ENCODE measurements at regions not wholly inside any gene's neighbourhood (a gene's known extent, or its start where the extent isn't known, plus 50 kb on each side); places are given as distances from the start of the nearest gene placed in this dataset.

GRCh38 chr17:14747603-14747950, 446.7 kb downstream of the HS3ST3B1 start:
- H3K27me3 Mint-ChIP-seq: peaks cover 10% of the 10 kb centered on the region
- no peak overlapping the region for H3K4me3 Mint-ChIP-seq (ENCODE audit: low read depth)
- no peaks in the 10 kb centered on the region for H3K9me3 Mint-ChIP-seq (ENCODE audit: low read depth)
- TF ChIP-seq, protein P1, sequence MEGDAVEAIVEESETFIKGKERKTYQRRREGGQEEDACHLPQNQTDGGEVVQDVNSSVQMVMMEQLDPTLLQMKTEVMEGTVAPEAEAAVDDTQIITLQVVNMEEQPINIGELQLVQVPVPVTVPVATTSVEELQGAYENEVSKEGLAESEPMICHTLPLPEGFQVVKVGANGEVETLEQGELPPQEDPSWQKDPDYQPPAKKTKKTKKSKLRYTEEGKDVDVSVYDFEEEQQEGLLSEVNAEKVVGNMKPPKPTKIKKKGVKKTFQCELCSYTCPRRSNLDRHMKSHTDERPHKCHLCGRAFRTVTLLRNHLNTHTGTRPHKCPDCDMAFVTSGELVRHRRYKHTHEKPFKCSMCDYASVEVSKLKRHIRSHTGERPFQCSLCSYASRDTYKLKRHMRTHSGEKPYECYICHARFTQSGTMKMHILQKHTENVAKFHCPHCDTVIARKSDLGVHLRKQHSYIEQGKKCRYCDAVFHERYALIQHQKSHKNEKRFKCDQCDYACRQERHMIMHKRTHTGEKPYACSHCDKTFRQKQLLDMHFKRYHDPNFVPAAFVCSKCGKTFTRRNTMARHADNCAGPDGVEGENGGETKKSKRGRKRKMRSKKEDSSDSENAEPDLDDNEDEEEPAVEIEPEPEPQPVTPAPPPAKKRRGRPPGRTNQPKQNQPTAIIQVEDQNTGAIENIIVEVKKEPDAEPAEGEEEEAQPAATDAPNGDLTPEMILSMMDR (IDR thresholded peaks at IDR 0.05; ENCODE audit: unreplicated experiment): no peak
- no peak overlapping the region for H3K27ac Mint-ChIP-seq
- no peak for DNase-seq (ENCODE audit: low spot score, unreplicated experiment)
- no peaks in the 10 kb centered on the region for H3K36me3 Mint-ChIP-seq (ENCODE audit: insufficient read depth)
- H3K4me1 Mint-ChIP-seq (ENCODE audit: low read depth): no peaks in the 10 kb centered on the region

DNA sequence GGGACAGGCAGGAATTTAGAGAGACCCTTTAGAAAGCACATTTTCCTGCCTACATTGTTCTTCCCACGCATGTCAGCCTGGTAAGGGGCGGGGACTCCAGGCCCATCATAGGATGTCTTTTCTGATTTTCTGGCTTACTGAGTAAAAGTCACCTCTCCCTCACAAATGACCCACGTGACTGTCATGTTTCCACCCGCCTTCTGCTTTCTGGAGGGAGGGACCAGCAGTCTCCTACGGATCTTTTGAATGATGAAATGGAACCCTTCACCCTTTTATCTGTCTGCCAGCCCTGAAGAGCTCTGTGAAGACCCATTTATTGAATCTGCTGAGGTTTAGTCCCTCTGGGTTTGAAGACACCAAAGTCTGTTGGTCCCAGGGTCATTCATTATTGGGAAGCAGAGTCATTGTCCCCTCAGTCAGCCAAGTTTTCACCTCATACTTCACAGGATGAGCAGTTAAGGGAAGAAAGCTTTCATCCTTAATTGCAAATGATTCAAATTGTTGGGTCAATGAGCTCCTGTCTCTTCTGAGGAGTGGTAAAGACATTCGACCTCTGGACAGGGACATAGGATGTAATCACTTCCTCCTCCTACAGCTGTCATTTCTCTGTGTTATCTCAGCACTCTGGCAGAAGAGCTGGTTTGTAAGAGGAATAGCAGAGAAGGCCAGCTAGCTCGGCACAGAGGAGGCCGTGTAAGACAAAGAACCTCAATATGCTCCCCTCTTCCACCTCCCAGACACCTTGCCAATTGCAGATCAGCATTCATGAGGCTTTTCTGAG, 446.1 kb downstream of the HS3ST3B1 start:
- Mint-ChIP-seq H3K9me3 (ENCODE audit: low read depth) (no peaks in the 10 kb centered on the region), H3K27ac (no peak overlapping the region), H3K4me1 (ENCODE audit: low read depth) (no peaks in the 10 kb centered on the region), H3K4me3 (ENCODE audit: low read depth) (no peak overlapping the region), H3K36me3 (ENCODE audit: insufficient read depth) (no peaks in the 10 kb centered on the region), H3K27me3 (peaks cover 9% of the 10 kb centered on the region)
- TF ChIP-seq, protein P1 (IDR thresholded peaks at IDR 0.05; ENCODE audit: unreplicated experiment): no peak
- no peak for DNase-seq (ENCODE audit: low spot score, unreplicated experiment)

DNA sequence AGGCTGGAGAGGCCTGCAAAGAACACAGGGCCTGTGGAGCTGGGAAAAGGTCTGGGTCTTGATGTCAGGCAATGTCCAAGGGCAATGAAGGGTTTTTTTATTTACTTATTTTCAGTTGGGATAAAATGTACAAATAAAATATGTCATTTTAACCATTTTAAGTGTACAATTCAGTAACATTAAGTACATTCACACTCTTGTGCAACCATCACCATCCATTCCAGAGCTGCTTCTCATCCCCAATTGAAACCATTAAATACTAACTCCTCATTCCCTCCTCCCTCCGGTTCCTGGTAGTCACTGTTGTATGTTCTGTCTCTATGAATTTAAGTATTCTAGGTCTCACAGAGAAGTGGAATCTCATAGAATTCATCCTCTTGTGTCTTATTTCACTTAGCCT, 444.7 kb downstream of the HS3ST3B1 start:
- H3K4me3 Mint-ChIP-seq (ENCODE audit: low read depth): no peak overlapping the region
- H3K9me3 Mint-ChIP-seq (ENCODE audit: low read depth): no peaks in the 10 kb centered on the region
- H3K36me3 Mint-ChIP-seq (ENCODE audit: insufficient read depth): no peaks in the 10 kb centered on the region
- H3K27me3 Mint-ChIP-seq: peaks cover 7% of the 10 kb centered on the region
- no peak for DNase-seq (ENCODE audit: low spot score, unreplicated experiment)
- no peaks in the 10 kb centered on the region for H3K4me1 Mint-ChIP-seq (ENCODE audit: low read depth)
- H3K27ac Mint-ChIP-seq: no peak overlapping the region
- TF ChIP-seq, protein P1 (IDR thresholded peaks at IDR 0.05; ENCODE audit: unreplicated experiment): no peak

DNA sequence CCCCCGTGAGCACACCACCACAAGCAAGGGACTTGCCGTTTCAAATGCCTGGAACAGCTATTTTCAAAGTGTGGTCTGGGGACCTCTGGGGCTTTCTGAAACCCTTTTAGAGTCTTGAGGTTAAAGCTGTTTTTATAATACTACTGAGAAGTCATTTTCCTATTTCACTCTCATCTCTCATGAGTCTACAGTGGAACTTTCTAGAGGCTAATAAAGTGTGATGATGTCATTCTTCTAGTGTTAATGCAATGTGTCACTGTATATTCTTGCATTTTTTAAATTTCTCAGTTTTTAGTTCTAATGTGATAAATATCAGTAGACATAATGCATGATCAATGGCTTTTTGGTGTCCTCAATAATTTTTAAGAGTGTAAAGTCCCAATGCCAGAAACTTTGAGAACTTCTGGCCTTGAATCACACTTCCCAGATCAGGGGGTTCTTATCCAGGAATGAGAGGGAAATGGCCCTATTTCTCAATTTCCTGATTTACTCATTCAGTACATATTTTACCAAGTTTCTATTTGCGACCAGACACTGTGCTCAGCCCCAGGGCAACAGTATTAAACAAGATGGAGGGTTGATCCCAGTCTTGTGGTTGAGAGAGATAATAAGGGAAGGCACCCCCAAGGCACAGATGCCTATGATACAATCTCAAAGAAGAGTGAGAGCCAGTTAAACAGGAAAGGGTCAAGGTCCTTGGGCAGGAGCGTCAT, 444.0 kb downstream of the HS3ST3B1 start:
- Mint-ChIP-seq H3K27me3 (peaks cover 7% of the 10 kb centered on the region), H3K4me1 (ENCODE audit: low read depth) (no peaks in the 10 kb centered on the region), H3K36me3 (ENCODE audit: insufficient read depth) (no peaks in the 10 kb centered on the region), H3K27ac (no peak overlapping the region), H3K9me3 (ENCODE audit: low read depth) (no peaks in the 10 kb centered on the region), H3K4me3 (ENCODE audit: low read depth) (no peak overlapping the region)
- TF ChIP-seq, protein P1 (IDR thresholded peaks at IDR 0.05; ENCODE audit: unreplicated experiment): no peak
- DNase-seq (ENCODE audit: low spot score, unreplicated experiment): no peak

DNA sequence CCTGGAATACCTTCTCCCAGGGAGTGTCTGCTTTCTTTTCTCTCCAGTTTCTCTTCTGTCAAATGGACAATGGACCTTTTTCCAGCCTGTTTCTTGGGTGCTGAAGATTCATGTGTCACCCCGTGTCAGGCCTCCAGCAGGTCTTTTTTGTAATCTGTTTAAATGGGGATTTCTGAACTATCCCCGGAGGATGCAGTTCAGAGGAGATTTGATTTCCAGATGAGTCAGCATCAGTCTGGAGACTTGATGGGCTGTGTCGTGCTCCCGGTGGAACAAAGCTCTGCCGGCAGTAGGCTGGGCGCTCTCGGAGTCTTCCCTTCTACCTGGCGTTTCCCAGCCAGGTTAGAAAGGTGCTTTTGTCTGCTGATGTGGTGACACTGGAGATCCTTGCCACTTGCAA, 440.6 kb downstream of the HS3ST3B1 start:
- Mint-ChIP-seq H3K27ac (no peak overlapping the region), H3K27me3 (no peaks in the 10 kb centered on the region), H3K36me3 (ENCODE audit: insufficient read depth) (no peaks in the 10 kb centered on the region), H3K9me3 (ENCODE audit: low read depth) (no peaks in the 10 kb centered on the region), H3K4me1 (ENCODE audit: low read depth) (peaks cover 4% of the 10 kb centered on the region), H3K4me3 (ENCODE audit: low read depth) (no peak overlapping the region)
- TF ChIP-seq, protein P1 (IDR thresholded peaks at IDR 0.05; ENCODE audit: unreplicated experiment): no peak
- no peak for DNase-seq (ENCODE audit: low spot score, unreplicated experiment)
